GM12875 (cell line): ENCODE measurements at regions not wholly inside any gene's neighbourhood (a gene's known extent, or its start where the extent isn't known, plus 50 kb on each side); places are given as distances from the start of the nearest gene placed in this dataset.

Source experiments
- H3K4me3 ChIP-seq: one replicate; pipeline ENCODE4 v1.5.1; 2011; ENCODE audit warnings: low read depth, low read length, control low read depth
- TF ChIP-seq, protein P1 (sequence below): IDR thresholded peaks from 2 replicates; pipeline ENCODE4 v1.5.1; 2011; ENCODE audit warnings: low read depth, mild to moderate bottlenecking, control low read depth, inconsistent platforms, low read length, moderate library complexity, borderline replicate concordance; ENCODE audit not compliant: insufficient read depth

DNA sequence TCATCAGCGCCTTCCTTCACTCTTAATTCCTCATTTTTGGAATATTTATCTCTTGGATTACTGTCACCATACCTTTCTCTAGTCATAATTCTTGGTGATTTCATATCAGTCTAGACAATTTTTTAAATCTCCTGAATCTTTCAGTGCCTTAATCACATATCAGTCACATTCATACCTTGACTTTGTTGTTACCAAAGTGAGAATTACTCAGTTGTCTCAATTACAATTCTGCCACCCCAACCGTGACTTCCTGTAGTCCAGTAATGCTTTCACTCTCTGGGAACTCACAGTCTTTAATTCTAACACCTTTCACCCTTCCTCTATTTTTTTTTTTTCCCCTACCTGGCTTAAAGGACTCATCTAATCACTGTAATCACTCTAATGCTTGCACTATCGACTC, 1275.3 kb upstream of the TENM3 start:
- H3K4me3 ChIP-seq: no peak overlapping the region
- TF ChIP-seq, protein P1, sequence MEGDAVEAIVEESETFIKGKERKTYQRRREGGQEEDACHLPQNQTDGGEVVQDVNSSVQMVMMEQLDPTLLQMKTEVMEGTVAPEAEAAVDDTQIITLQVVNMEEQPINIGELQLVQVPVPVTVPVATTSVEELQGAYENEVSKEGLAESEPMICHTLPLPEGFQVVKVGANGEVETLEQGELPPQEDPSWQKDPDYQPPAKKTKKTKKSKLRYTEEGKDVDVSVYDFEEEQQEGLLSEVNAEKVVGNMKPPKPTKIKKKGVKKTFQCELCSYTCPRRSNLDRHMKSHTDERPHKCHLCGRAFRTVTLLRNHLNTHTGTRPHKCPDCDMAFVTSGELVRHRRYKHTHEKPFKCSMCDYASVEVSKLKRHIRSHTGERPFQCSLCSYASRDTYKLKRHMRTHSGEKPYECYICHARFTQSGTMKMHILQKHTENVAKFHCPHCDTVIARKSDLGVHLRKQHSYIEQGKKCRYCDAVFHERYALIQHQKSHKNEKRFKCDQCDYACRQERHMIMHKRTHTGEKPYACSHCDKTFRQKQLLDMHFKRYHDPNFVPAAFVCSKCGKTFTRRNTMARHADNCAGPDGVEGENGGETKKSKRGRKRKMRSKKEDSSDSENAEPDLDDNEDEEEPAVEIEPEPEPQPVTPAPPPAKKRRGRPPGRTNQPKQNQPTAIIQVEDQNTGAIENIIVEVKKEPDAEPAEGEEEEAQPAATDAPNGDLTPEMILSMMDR: no peak

DNA sequence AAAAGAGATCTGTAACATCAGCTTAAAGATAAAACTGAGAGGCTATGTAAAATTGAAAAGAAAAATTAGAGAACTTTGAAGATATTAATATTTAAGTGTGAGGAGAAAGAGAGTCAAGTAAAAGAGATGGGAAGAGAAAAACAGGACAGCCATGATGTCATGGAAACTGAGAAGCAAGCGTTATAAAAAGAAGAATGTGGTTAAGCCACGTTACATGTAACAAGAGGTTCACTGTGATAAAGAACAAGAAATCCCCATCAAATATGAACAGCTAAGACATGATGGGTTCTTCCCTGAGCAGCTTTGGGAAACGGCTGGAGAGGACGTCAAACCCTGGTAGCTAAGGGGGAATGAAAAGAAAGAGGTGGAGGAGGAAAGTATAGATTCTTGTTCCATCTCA, 1269.3 kb upstream of the TENM3 start:
- TF ChIP-seq, protein P1: no peak
- H3K4me3 ChIP-seq: no peak overlapping the region

DNA sequence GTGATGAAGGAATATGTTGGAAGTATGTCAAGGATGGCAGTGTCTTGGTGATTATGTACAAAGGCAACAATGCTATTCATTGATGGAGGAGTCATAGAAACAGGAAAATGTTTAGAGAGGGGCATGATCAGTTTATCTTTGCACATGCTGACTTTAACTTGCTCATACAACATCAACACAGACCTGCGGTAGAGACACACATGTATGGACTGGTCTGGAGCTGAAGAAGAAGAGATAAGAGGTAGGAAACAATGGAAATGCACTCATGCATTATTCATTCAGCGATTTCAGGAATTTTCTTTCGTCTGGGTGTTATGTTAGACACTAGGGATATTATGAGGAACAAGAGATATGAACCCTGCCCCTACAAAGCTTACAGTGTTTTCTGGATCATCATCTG, 1252.3 kb upstream of the TENM3 start:
- TF ChIP-seq, protein P1: no peak
- no peak overlapping the region for H3K4me3 ChIP-seq

- TF ChIP-seq, protein P1: no peak
- H3K4me3 ChIP-seq: no peak overlapping the region
Observed at GRCh38 chr4:180993244-180993836, 1249.9 kb upstream of the TENM3 start.

GRCh38 chr4:180994722-180995121, 1248.5 kb upstream of the TENM3 start:
- no peak overlapping the region for H3K4me3 ChIP-seq
- TF ChIP-seq, protein P1: no peak

DNA sequence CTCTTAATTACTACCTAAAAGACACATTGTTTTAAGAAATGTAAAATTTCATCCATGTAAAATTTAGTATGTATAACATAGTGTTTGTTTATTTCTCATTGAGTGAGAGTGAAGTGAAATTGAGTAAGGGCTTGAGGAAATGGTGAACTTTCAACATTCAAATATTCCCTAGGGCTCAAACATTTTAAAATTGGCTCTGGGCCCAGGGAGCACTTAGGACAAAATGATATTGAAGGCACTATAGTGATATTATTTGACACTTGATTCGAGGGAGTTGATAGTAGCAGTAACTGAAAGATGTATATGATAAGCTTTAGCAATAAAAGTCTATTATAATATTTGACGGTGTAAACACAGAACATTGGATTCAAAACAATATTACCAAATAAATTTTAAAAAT, 1244.0 kb upstream of the TENM3 start:
- no peak overlapping the region for H3K4me3 ChIP-seq
- TF ChIP-seq, protein P1: no peak

DNA sequence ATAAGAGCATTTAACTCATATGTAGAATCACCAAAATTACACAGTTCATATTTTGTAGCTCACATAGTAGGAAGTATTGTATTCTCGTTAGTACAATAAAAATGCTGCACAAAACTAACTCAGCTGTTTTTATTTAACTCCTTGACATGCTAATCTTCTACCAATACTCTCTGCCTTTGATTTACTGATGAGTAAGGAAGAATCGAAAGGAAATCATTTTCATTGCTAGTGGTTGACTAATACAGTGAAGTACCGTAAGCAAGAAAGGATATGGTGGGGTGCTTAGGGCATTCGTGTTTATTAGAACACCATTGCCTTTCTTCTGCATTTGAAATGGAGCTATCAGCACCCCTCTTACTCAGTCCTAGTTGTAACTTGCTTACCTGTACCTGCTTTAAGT, 1239.1 kb upstream of the TENM3 start:
- TF ChIP-seq, protein P1: no peak
- H3K4me3 ChIP-seq: no peak overlapping the region
